ENCODE measurements at regions not wholly inside any gene's neighbourhood (a gene's known extent, or its start where the extent isn't known, plus 50 kb on each side); places are given as distances from the start of the nearest gene placed in this dataset.

DNA sequence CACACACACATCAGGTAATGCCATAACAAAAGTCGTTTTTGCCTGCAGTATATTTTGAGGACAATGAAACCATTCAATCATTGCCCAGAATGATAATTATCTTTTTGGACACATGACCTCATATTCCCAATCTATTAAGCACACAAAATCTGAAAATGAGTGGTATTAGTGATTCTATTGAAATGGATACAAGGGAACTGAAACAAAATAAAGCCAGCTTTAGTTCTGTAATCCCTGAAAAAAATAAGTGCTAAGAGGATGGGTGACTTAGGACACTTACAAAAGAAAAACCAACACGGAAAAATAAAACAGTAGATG, 128.3 kb upstream of the MAF start:
- H4K20me1 ChIP-seq (ENCODE audit: control insufficient read depth, insufficient read depth, low read length, poor library complexity, severe bottlenecking) = no peaks in the 10 kb centered on the region
- CTCF ChIA-PET = no interaction called here
- H3K27me3 ChIP-seq (replicated peaks in 1 of 4; ENCODE audit: control extremely low read depth in 1 of 4, control insufficient read depth in 3 of 4, insufficient read depth in 4 of 4, low read length in 3 of 4) = no peaks in the 10 kb centered on the region
- Mint-ChIP-seq H3K27me3 (no peaks in the 10 kb centered on the region), H3K9me3 (ENCODE audit: insufficient read depth) (no peaks in the 10 kb centered on the region), H3K27ac (no peak overlapping the region), H3K4me3 (no peak overlapping the region), H3K4me1 (no peaks in the 10 kb centered on the region)
- no peak overlapping the region for H3K27ac ChIP-seq (ENCODE audit: low read length in 2 of 2)
- ATAC-seq (ENCODE audit: low read depth) = no peak
- H3K4me1 ChIP-seq (ENCODE audit: control insufficient read depth in 2 of 2, insufficient read depth in 2 of 2, low read length in 2 of 2) = no peaks in the 10 kb centered on the region
- no peak overlapping the region for H2AFZ ChIP-seq (ENCODE audit: insufficient read depth, low read depth, low read length, poor library complexity, severe bottlenecking)
- POLR2A ChIA-PET = no interaction called here
- TF ChIP-seq, protein P1, sequence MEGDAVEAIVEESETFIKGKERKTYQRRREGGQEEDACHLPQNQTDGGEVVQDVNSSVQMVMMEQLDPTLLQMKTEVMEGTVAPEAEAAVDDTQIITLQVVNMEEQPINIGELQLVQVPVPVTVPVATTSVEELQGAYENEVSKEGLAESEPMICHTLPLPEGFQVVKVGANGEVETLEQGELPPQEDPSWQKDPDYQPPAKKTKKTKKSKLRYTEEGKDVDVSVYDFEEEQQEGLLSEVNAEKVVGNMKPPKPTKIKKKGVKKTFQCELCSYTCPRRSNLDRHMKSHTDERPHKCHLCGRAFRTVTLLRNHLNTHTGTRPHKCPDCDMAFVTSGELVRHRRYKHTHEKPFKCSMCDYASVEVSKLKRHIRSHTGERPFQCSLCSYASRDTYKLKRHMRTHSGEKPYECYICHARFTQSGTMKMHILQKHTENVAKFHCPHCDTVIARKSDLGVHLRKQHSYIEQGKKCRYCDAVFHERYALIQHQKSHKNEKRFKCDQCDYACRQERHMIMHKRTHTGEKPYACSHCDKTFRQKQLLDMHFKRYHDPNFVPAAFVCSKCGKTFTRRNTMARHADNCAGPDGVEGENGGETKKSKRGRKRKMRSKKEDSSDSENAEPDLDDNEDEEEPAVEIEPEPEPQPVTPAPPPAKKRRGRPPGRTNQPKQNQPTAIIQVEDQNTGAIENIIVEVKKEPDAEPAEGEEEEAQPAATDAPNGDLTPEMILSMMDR (IDR thresholded peaks at IDR 0.05) = no peak
- TF ChIP-seq EZH2 (IDR thresholded peaks at IDR 0.05; ENCODE audit: borderline replicate concordance, insufficient read depth, low read depth, low read length, poor library complexity, severe bottlenecking) = no peak
- no peak for DNase-seq
- H3K4me2 ChIP-seq (replicated peaks; ENCODE audit: low read depth, low read length, poor library complexity, severe bottlenecking) = no peak overlapping the region
- intact Hi-C loops (cut with micrococcal nuclease) = no loop called here
- no peak overlapping the region for H3K4me3 ChIP-seq (ENCODE audit: control extremely low read depth in 1 of 5, extremely low read depth in 1 of 5, insufficient read depth in 1 of 5, low read depth in 2 of 5, low read length in 4 of 5)
- no peaks in the 10 kb centered on the region for H3K36me3 ChIP-seq (replicated peaks in 1 of 2; ENCODE audit: control extremely low read depth in 1 of 2, control insufficient read depth in 1 of 2, extremely low read depth in 1 of 2, insufficient read depth in 2 of 2, low read length in 1 of 2)
- no CpG with 5 or more reads among the region's 2 CpGs for WGBS (ENCODE audit: insufficient coverage)
- H3K79me2 ChIP-seq (ENCODE audit: control insufficient read depth, insufficient read depth, low read length) = no peaks in the 10 kb centered on the region
- H3K9ac ChIP-seq (ENCODE audit: low read length) = no peak overlapping the region
- H3K9me3 ChIP-seq (ENCODE audit: control extremely low read depth in 1 of 3, control insufficient read depth in 2 of 3, insufficient read depth in 1 of 3, low read length in 2 of 3) = no peaks in the 10 kb centered on the region

DNA sequence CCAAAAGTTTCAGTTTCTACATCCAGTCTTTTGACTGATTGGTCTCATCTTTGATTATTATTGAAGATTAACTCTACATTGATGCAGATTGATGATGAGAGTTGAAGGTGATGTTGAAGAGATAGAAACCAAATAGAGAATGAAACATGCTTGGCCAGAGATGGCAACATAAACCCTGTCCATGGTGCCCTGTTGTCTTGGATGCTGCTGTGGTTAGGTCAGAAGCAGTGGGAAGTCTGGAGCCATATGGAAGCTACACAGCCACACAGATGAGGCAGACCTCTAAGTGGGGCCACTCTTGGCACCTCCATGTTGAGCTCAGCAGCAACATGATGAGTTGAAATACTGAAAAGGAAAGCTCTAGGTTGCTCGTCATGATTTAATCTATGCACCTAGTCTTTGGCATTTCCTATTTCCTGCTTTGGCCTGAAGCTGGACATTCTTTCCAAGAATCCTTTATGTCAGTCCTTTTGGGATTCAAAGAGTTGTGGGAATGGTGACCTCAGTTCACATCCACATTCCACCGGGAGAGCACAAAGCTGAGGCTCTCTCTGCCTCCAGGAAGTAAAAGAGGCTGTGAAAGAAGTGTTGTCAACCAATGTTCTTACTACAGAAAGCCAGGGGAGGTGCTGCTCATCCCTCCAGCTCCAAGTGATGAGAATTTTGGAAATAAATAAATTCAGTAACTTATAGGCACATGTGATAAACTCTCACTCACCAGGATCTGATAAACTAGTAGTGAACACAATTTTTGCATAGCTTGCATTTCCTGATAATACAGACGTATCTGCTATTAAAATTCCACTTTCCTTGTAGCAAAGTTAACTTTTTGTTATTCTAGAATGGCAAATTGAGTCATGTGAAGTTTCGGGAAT, 127.7 kb upstream of the MAF start:
- ChIA-PET CTCF (no interaction called here), POLR2A (no interaction called here)
- no peaks in the 10 kb centered on the region for H3K27me3 ChIP-seq (replicated peaks in 1 of 4; ENCODE audit: control extremely low read depth in 1 of 4, control insufficient read depth in 3 of 4, insufficient read depth in 4 of 4, low read length in 3 of 4)
- no peak overlapping the region for H2AFZ ChIP-seq (ENCODE audit: insufficient read depth, low read depth, low read length, poor library complexity, severe bottlenecking)
- H3K27ac ChIP-seq (ENCODE audit: low read length in 2 of 2) = no peak overlapping the region
- TF ChIP-seq, protein P1 (IDR thresholded peaks at IDR 0.05) = no peak
- TF ChIP-seq EZH2 (IDR thresholded peaks at IDR 0.05; ENCODE audit: borderline replicate concordance, insufficient read depth, low read depth, low read length, poor library complexity, severe bottlenecking) = no peak
- H3K4me1 Mint-ChIP-seq = no peaks in the 10 kb centered on the region
- no peak overlapping the region for H3K4me3 ChIP-seq (ENCODE audit: control extremely low read depth in 1 of 5, extremely low read depth in 1 of 5, insufficient read depth in 1 of 5, low read depth in 2 of 5, low read length in 4 of 5)
- no peaks in the 10 kb centered on the region for H3K9me3 Mint-ChIP-seq (ENCODE audit: insufficient read depth)
- H3K9me3 ChIP-seq (ENCODE audit: control extremely low read depth in 1 of 3, control insufficient read depth in 2 of 3, insufficient read depth in 1 of 3, low read length in 2 of 3) = no peaks in the 10 kb centered on the region
- no peak overlapping the region for H3K9ac ChIP-seq (ENCODE audit: low read length)
- no peak overlapping the region for H3K4me2 ChIP-seq (replicated peaks; ENCODE audit: low read depth, low read length, poor library complexity, severe bottlenecking)
- H4K20me1 ChIP-seq (ENCODE audit: control insufficient read depth, insufficient read depth, low read length, poor library complexity, severe bottlenecking) = no peaks in the 10 kb centered on the region
- H3K36me3 ChIP-seq (replicated peaks in 1 of 2; ENCODE audit: control extremely low read depth in 1 of 2, control insufficient read depth in 1 of 2, extremely low read depth in 1 of 2, insufficient read depth in 2 of 2, low read length in 1 of 2) = no peaks in the 10 kb centered on the region
- no peak overlapping the region for H3K27ac Mint-ChIP-seq
- H3K27me3 Mint-ChIP-seq = no peaks in the 10 kb centered on the region
- no peaks in the 10 kb centered on the region for H3K79me2 ChIP-seq (ENCODE audit: control insufficient read depth, insufficient read depth, low read length)
- H3K4me1 ChIP-seq (ENCODE audit: control insufficient read depth in 2 of 2, insufficient read depth in 2 of 2, low read length in 2 of 2) = no peaks in the 10 kb centered on the region
- no peak overlapping the region for H3K4me3 Mint-ChIP-seq
- ATAC-seq (ENCODE audit: low read depth) (no peak), DNase-seq (no peak)
- intact Hi-C loops (cut with micrococcal nuclease) = no loop called here
- 67% methylated on average over 1 of the region's 4 CpGs for WGBS (ENCODE audit: insufficient coverage)
